H1 (cell line): ENCODE measurements at regions not wholly inside any gene's neighbourhood (a gene's known extent, or its start where the extent isn't known, plus 50 kb on each side); places are given as distances from the start of the nearest gene placed in this dataset.

Experiments
- CTCF ChIA-PET: fragments of 300-600 bp; sonication (Branson Sonifier 250); formaldehyde crosslinking; loops from one replicate; lab custom pipeline; 2021; ENCODE audit not compliant: partially characterized antibody; lab: Charles Lee
- POLR2A ChIA-PET: fragments of 300-600 bp; sonication (Branson Sonifier 250); formaldehyde crosslinking; loops from one replicate; lab custom pipeline; 2021; ENCODE audit warnings: inconsistent platforms; ENCODE audit not compliant: partially characterized antibody; lab: Charles Lee
- DNase-seq, 2 experiments: peaks; one replicate each; pipeline versions ENCODE4 v3.0.0 to v3.0.0-alpha.2; 2010 to 2022; ENCODE audit warnings: low spot score in 2 of 2, low read depth in 1 of 2, mixed read lengths in 1 of 2
- FAIRE-seq: peaks from 2 replicates; lab custom pipeline; 2011; peaks lifted over from hg19 to GRCh38; lab: Jason Lieb, UNC
- H2AFZ ChIP-seq: 2 replicates; pipeline ENCODE4 v1.8.1; 2012; ENCODE audit warnings: low read length, inconsistent platforms
- H2AK5ac ChIP-seq: 2 replicates; pipeline ENCODE4 v1.6.1; 2013; ENCODE audit warnings: low read depth, low read length
- H2BK120ac ChIP-seq: replicated peaks from 2 replicates; pipeline ENCODE3; 2013; ENCODE audit warnings: low read depth, low read length, inconsistent platforms
- H2BK12ac ChIP-seq: 2 replicates; pipeline ENCODE4 v1.6.1; 2013; ENCODE audit warnings: low read depth, low read length
- H2BK15ac ChIP-seq: 2 replicates; pipeline ENCODE4 v1.6.1; 2013; ENCODE audit warnings: low read length
- H2BK20ac ChIP-seq: 2 replicates; pipeline ENCODE4 v1.6.1; 2013; ENCODE audit warnings: low read length
- H2BK5ac ChIP-seq: 2 replicates; pipeline ENCODE4 v1.6.1; 2013; ENCODE audit warnings: low read depth, low read length
- H3K14ac ChIP-seq: 2 replicates; pipeline ENCODE4 v1.6.1; 2013; ENCODE audit warnings: inconsistent platforms; ENCODE audit not compliant: insufficient read length
- H3K18ac ChIP-seq: 2 replicates; pipeline ENCODE4 v1.6.1; 2013; ENCODE audit warnings: low read length; ENCODE audit errors: extremely low read depth
- H3K23ac ChIP-seq: 2 replicates; pipeline ENCODE4 v1.6.1; 2013; ENCODE audit warnings: inconsistent platforms; ENCODE audit not compliant: insufficient read length
- H3K23me2 ChIP-seq: 2 replicates; pipeline ENCODE4 v1.6.1; 2013; ENCODE audit warnings: low read depth, low read length
- H3K27ac ChIP-seq: 2 replicates; pipeline ENCODE4 v1.6.1; 2011; ENCODE audit warnings: low read depth, low read length, inconsistent platforms
- H3K27me3 ChIP-seq, 4 experiments: replicated peaks in 1 of 4; 1 replicate in 1 of 4; 2 replicates in 3 of 4; pipeline versions ENCODE4 v1.6.1 to v1.8.1; 2011 to 2013; ENCODE audit warnings: low read length in 3 of 4, mild to moderate bottlenecking in 3 of 4, inconsistent platforms in 2 of 4, mixed read lengths in 2 of 4, moderate library complexity in 1 of 4; ENCODE audit not compliant: control insufficient read depth in 3 of 4, insufficient read depth in 3 of 4; ENCODE audit errors: extremely low read depth in 1 of 4
- H3K36me3 ChIP-seq, 4 experiments: 2 replicates each; pipeline versions ENCODE4 v1.6.1 to v1.8.1; 2011 to 2013; ENCODE audit warnings: mild to moderate bottlenecking in 4 of 4, low read length in 3 of 4, moderate library complexity in 2 of 4, control low read depth in 1 of 4, inconsistent platforms in 1 of 4; ENCODE audit not compliant: insufficient read depth in 4 of 4, control insufficient read depth in 2 of 4
- H3K4ac ChIP-seq: replicated peaks from 2 replicates; pipeline ENCODE3; 2013; ENCODE audit warnings: low read length, low read depth, mixed read lengths, inconsistent platforms; ENCODE audit not compliant: insufficient read length
- H3K4me1 ChIP-seq, 4 experiments: replicated peaks in 1 of 4; 1 replicate in 1 of 4; 2 replicates in 3 of 4; pipeline versions ENCODE4 v1.6.1 to v1.8.1; 2011 to 2013; ENCODE audit warnings: low read length in 3 of 4, inconsistent platforms in 2 of 4, mixed read lengths in 1 of 4; ENCODE audit not compliant: insufficient read depth in 4 of 4, control insufficient read depth in 3 of 4
- H3K4me2 ChIP-seq, 2 experiments: 2 replicates each; pipeline versions ENCODE4 v1.6.1 to v1.8.1; 2011 to 2013; ENCODE audit warnings: low read depth in 2 of 2, low read length in 2 of 2, control low read depth in 1 of 2, inconsistent platforms in 1 of 2, mild to moderate bottlenecking in 1 of 2; ENCODE audit not compliant: insufficient read depth in 1 of 2
- H3K4me3 ChIP-seq, 4 experiments: fragments of 200-600, 300-600 bp in 1 of 4; sonication (generic), shearing (Covaris generic), sonication (Bioruptor Twin) in 1 of 4; 2 replicates each; pipeline versions ENCODE4 v1.5.1 to v1.8.1; 2011 to 2016; ENCODE audit warnings: low read length in 4 of 4, low read depth in 3 of 4, control low read depth in 2 of 4, inconsistent platforms in 2 of 4, mild to moderate bottlenecking in 2 of 4, mixed read lengths in 1 of 4, moderate library complexity in 1 of 4; ENCODE audit not compliant: insufficient read depth in 2 of 4; ENCODE audit errors: extremely low read depth in 1 of 4
- H3K56ac ChIP-seq: replicated peaks from 2 replicates; pipeline ENCODE3; 2013; ENCODE audit warnings: low read depth, mild to moderate bottlenecking, mixed read lengths, low read length, inconsistent platforms; ENCODE audit not compliant: insufficient read length
- H3K79me1 ChIP-seq: 2 replicates; pipeline ENCODE4 v1.6.1; 2013; ENCODE audit warnings: low read depth, low read length, control low read depth
- H3K79me2 ChIP-seq, 2 experiments: 2 replicates each; pipeline versions ENCODE4 v1.6.1 to v1.8.1; 2012 to 2013; ENCODE audit warnings: low read length in 2 of 2, mild to moderate bottlenecking in 2 of 2, inconsistent platforms in 1 of 2; ENCODE audit not compliant: insufficient read depth in 2 of 2, control insufficient read depth in 1 of 2
- H3K9ac ChIP-seq, 4 experiments: replicated peaks in 1 of 4; 1 replicate in 1 of 4; 2 replicates in 3 of 4; pipeline versions ENCODE4 v1.6.1 to v1.8.1; 2011 to 2013; ENCODE audit warnings: low read depth in 3 of 4, low read length in 3 of 4, control low read depth in 2 of 4, mild to moderate bottlenecking in 2 of 4, moderate library complexity in 2 of 4, inconsistent platforms in 1 of 4; ENCODE audit errors: extremely low read depth in 1 of 4
- H3K9me3 ChIP-seq, 2 experiments: 2 replicates each; pipeline versions ENCODE4 v1.6.1 to v1.8.1; 2012 to 2013; ENCODE audit warnings: mild to moderate bottlenecking in 2 of 2, moderate library complexity in 2 of 2, control low read depth in 1 of 2, inconsistent platforms in 1 of 2, low read depth in 1 of 2, low read length in 1 of 2, mixed read lengths in 1 of 2; ENCODE audit not compliant: insufficient read depth in 2 of 2
- H4K20me1 ChIP-seq, 2 experiments: replicated peaks in 1 of 2; 2 replicates each; pipeline versions ENCODE3 to v1.8.1; 2011 to 2013; ENCODE audit warnings: inconsistent platforms in 2 of 2, low read length in 2 of 2, mild to moderate bottlenecking in 1 of 2; ENCODE audit not compliant: insufficient read depth in 2 of 2, control insufficient read depth in 1 of 2
- H4K5ac ChIP-seq: 2 replicates; pipeline ENCODE4 v1.6.1; 2013; ENCODE audit warnings: low read length, low read depth, mixed read lengths, inconsistent platforms; ENCODE audit not compliant: insufficient read length
- H4K8ac ChIP-seq: 2 replicates; pipeline ENCODE4 v1.8.0; 2013; ENCODE audit warnings: mild to moderate bottlenecking, moderate library complexity, low read length, inconsistent platforms; ENCODE audit not compliant: insufficient read depth; ENCODE audit errors: extremely low read depth
- H4K91ac ChIP-seq: replicated peaks from 2 replicates; pipeline ENCODE3; 2013; ENCODE audit warnings: low read length, mixed read lengths, inconsistent platforms; ENCODE audit not compliant: insufficient read length
- ASH2L ChIP-seq: fragments of 200-600, 300-600 bp; sonication (generic); IDR thresholded peaks from one replicate; pipeline ENCODE4 v1.7.1; 2017; ENCODE audit warnings: low read length
- CBX5 ChIP-seq: fragments of 300-800, 300-1000 bp; sonication (generic); IDR thresholded peaks from 2 replicates; pipeline ENCODE4 v1.7.1; 2016; ENCODE audit warnings: antibody characterized with exemption, low read length, low read depth
- CREB1 ChIP-seq: IDR thresholded peaks from 2 replicates; pipeline ENCODE4 v1.6.1; 2012; ENCODE audit warnings: inconsistent platforms
- JUND ChIP-seq: IDR thresholded peaks from 2 replicates; pipeline ENCODE4 v1.6.1; 2011; ENCODE audit warnings: mild to moderate bottlenecking, improper control_type of control experiment, low read length
- KDM1A ChIP-seq: fragments of 200-600, 300-600 bp; sonication (generic); IDR thresholded peaks from 2 replicates; pipeline ENCODE4 v1.7.1; 2016; ENCODE audit warnings: mild to moderate bottlenecking, low read length, borderline replicate concordance
- KDM4A ChIP-seq: IDR thresholded peaks from one replicate; pipeline ENCODE4 v1.7.1; 2012; ENCODE audit warnings: low read depth, mild to moderate bottlenecking, moderate library complexity, low read length, inconsistent platforms; ENCODE audit not compliant: severe bottlenecking
- NANOG ChIP-seq: IDR thresholded peaks from 2 replicates; pipeline ENCODE4 v1.6.1; 2011; ENCODE audit warnings: low read length, low read depth, mild to moderate bottlenecking, inconsistent platforms; ENCODE audit not compliant: insufficient read depth, poor library complexity, severe bottlenecking
- PHF8 ChIP-seq: fragments of 200-600 bp; sonication (generic); conservative IDR thresholded peaks from 2 replicates; pipeline ENCODE4 v1.7.1; 2012; ENCODE audit warnings: low read depth, mild to moderate bottlenecking, inconsistent platforms, low read length, moderate library complexity
- SRF ChIP-seq: IDR thresholded peaks from 2 replicates; pipeline ENCODE4 v1.6.1; 2011; ENCODE audit warnings: mild to moderate bottlenecking, low read depth, low read length, moderate library complexity
- TEAD4 ChIP-seq: IDR thresholded peaks from 2 replicates; pipeline ENCODE4 v1.6.1; 2012; ENCODE audit warnings: low read depth, low read length, inconsistent platforms, mixed read lengths
- WGBS, 2 experiments: shearing (Covaris generic) in 1 of 2; methylation state at CpG; one replicate each; pipeline versions ENCODE4 v1.1.6 to v1.1.7; 2013 to 2015; ENCODE audit warnings: low lambda C conversion rate in 2 of 2, mixed read lengths in 2 of 2, inconsistent platforms in 1 of 2, low coverage in 1 of 2, missing lambda C conversion rate in 1 of 2; ENCODE audit not compliant: insufficient replicate concordance in 2 of 2, insufficient coverage in 1 of 2, insufficient read length in 1 of 2; ENCODE audit errors: extremely low coverage in 1 of 2, missing lambda C conversion rate in 1 of 2; 5-methylcytosine and 5-hydroxymethylcytosine counted together

- Histone ChIP-seq H2BK5ac (no peak overlapping the region), H2BK20ac (no peak overlapping the region), H3K9me3 (peaks cover 16% of the 10 kb centered on the region in 2 experiments), H2AK5ac (no peak overlapping the region), H3K23ac (no peak overlapping the region), H3K79me2 (no peaks in the 10 kb centered on the region), H3K14ac (no peak overlapping the region), H3K23me2 (no peaks in the 10 kb centered on the region; the same call in 1 of the 2 replicates), H2BK120ac (no peak overlapping the region), H2BK15ac (no peak overlapping the region), H4K5ac (no peak overlapping the region), H4K91ac (no peak overlapping the region), H3K79me1 (no peaks in the 10 kb centered on the region), H3K9ac (no peak overlapping the region), H3K4me1 (no peaks in the 10 kb centered on the region), H3K18ac (no peak overlapping the region), H3K36me3 (peaks cover 0 to 5% (median 0%) of the 10 kb centered on the region in 4 experiments; a peak in 1 of 8 replicates), H2BK12ac (no peak overlapping the region), H3K56ac (no peak overlapping the region), H2AFZ (no peak overlapping the region), H3K27me3 (no peaks in the 10 kb centered on the region), H3K27ac (no peak overlapping the region), H4K8ac (no peak overlapping the region), H3K4me3 (no peak overlapping the region), H4K20me1 (no peaks in the 10 kb centered on the region), H3K4me2 (no peak overlapping the region), H3K4ac (no peak overlapping the region)
- TF ChIP-seq NANOG (no peak), JUND (no peak), PHF8 (no peak), ASH2L (no peak), KDM4A (no peak), TEAD4 (no peak), CBX5 (no peak), KDM1A (no peak), SRF (no peak), CREB1 (no peak)
- WGBS, 2 experiments: 97% methylated on average over 9 of the region's 9 CpGs; no CpG with 5 or more reads in 1 of the 2 experiments
- DNase-seq: no peak
- FAIRE-seq: no peak
- ChIA-PET CTCF (interaction anchor here (1.4 kb wide), 1 partner anchor 57 kb away, joined by 7 read pairs; no protein-coding TSS in a partner anchor), POLR2A (no interaction called here)
Measured at GRCh38 chr11:128214263-128214662, 373.1 kb downstream of the ETS1 start.
